H1 (cell line): ENCODE measurements at regions not wholly inside any gene's neighbourhood (a gene's known extent, or its start where the extent isn't known, plus 50 kb on each side); places are given as distances from the start of the nearest gene placed in this dataset.

Experiments
- CTCF ChIA-PET: fragments of 300-600 bp; sonication (Branson Sonifier 250); formaldehyde crosslinking; loops from one replicate; lab custom pipeline; 2021; ENCODE audit not compliant: partially characterized antibody; lab: Charles Lee
- POLR2A ChIA-PET: fragments of 300-600 bp; sonication (Branson Sonifier 250); formaldehyde crosslinking; loops from one replicate; lab custom pipeline; 2021; ENCODE audit warnings: inconsistent platforms; ENCODE audit not compliant: partially characterized antibody; lab: Charles Lee
- DNase-seq, 2 experiments: peaks; one replicate each; pipeline versions ENCODE4 v3.0.0 to v3.0.0-alpha.2; 2010 to 2022; ENCODE audit warnings: low spot score in 2 of 2, low read depth in 1 of 2, mixed read lengths in 1 of 2
- FAIRE-seq: peaks from 2 replicates; lab custom pipeline; 2011; peaks lifted over from hg19 to GRCh38; lab: Jason Lieb, UNC
- H2AFZ ChIP-seq: 2 replicates; pipeline ENCODE4 v1.8.1; 2012; ENCODE audit warnings: low read length, inconsistent platforms
- H2AK5ac ChIP-seq: 2 replicates; pipeline ENCODE4 v1.6.1; 2013; ENCODE audit warnings: low read depth, low read length
- H2BK120ac ChIP-seq: replicated peaks from 2 replicates; pipeline ENCODE3; 2013; ENCODE audit warnings: low read depth, low read length, inconsistent platforms
- H2BK12ac ChIP-seq: 2 replicates; pipeline ENCODE4 v1.6.1; 2013; ENCODE audit warnings: low read depth, low read length
- H2BK15ac ChIP-seq: 2 replicates; pipeline ENCODE4 v1.6.1; 2013; ENCODE audit warnings: low read length
- H2BK20ac ChIP-seq: 2 replicates; pipeline ENCODE4 v1.6.1; 2013; ENCODE audit warnings: low read length
- H2BK5ac ChIP-seq: 2 replicates; pipeline ENCODE4 v1.6.1; 2013; ENCODE audit warnings: low read depth, low read length
- H3K14ac ChIP-seq: 2 replicates; pipeline ENCODE4 v1.6.1; 2013; ENCODE audit warnings: inconsistent platforms; ENCODE audit not compliant: insufficient read length
- H3K18ac ChIP-seq: 2 replicates; pipeline ENCODE4 v1.6.1; 2013; ENCODE audit warnings: low read length; ENCODE audit errors: extremely low read depth
- H3K23ac ChIP-seq: 2 replicates; pipeline ENCODE4 v1.6.1; 2013; ENCODE audit warnings: inconsistent platforms; ENCODE audit not compliant: insufficient read length
- H3K23me2 ChIP-seq: 2 replicates; pipeline ENCODE4 v1.6.1; 2013; ENCODE audit warnings: low read depth, low read length
- H3K27ac ChIP-seq: 2 replicates; pipeline ENCODE4 v1.6.1; 2011; ENCODE audit warnings: low read depth, low read length, inconsistent platforms
- H3K27me3 ChIP-seq, 4 experiments: replicated peaks in 1 of 4; 1 replicate in 1 of 4; 2 replicates in 3 of 4; pipeline versions ENCODE4 v1.6.1 to v1.8.1; 2011 to 2013; ENCODE audit warnings: low read length in 3 of 4, mild to moderate bottlenecking in 3 of 4, inconsistent platforms in 2 of 4, mixed read lengths in 2 of 4, moderate library complexity in 1 of 4; ENCODE audit not compliant: control insufficient read depth in 3 of 4, insufficient read depth in 3 of 4; ENCODE audit errors: extremely low read depth in 1 of 4
- H3K36me3 ChIP-seq, 4 experiments: 2 replicates each; pipeline versions ENCODE4 v1.6.1 to v1.8.1; 2011 to 2013; ENCODE audit warnings: mild to moderate bottlenecking in 4 of 4, low read length in 3 of 4, moderate library complexity in 2 of 4, control low read depth in 1 of 4, inconsistent platforms in 1 of 4; ENCODE audit not compliant: insufficient read depth in 4 of 4, control insufficient read depth in 2 of 4
- H3K4ac ChIP-seq: replicated peaks from 2 replicates; pipeline ENCODE3; 2013; ENCODE audit warnings: low read length, low read depth, mixed read lengths, inconsistent platforms; ENCODE audit not compliant: insufficient read length
- H3K4me1 ChIP-seq, 4 experiments: replicated peaks in 1 of 4; 1 replicate in 1 of 4; 2 replicates in 3 of 4; pipeline versions ENCODE4 v1.6.1 to v1.8.1; 2011 to 2013; ENCODE audit warnings: low read length in 3 of 4, inconsistent platforms in 2 of 4, mixed read lengths in 1 of 4; ENCODE audit not compliant: insufficient read depth in 4 of 4, control insufficient read depth in 3 of 4
- H3K4me2 ChIP-seq, 2 experiments: 2 replicates each; pipeline versions ENCODE4 v1.6.1 to v1.8.1; 2011 to 2013; ENCODE audit warnings: low read depth in 2 of 2, low read length in 2 of 2, control low read depth in 1 of 2, inconsistent platforms in 1 of 2, mild to moderate bottlenecking in 1 of 2; ENCODE audit not compliant: insufficient read depth in 1 of 2
- H3K4me3 ChIP-seq, 4 experiments: fragments of 200-600, 300-600 bp in 1 of 4; sonication (generic), shearing (Covaris generic), sonication (Bioruptor Twin) in 1 of 4; 2 replicates each; pipeline versions ENCODE4 v1.5.1 to v1.8.1; 2011 to 2016; ENCODE audit warnings: low read length in 4 of 4, low read depth in 3 of 4, control low read depth in 2 of 4, inconsistent platforms in 2 of 4, mild to moderate bottlenecking in 2 of 4, mixed read lengths in 1 of 4, moderate library complexity in 1 of 4; ENCODE audit not compliant: insufficient read depth in 2 of 4; ENCODE audit errors: extremely low read depth in 1 of 4
- H3K56ac ChIP-seq: replicated peaks from 2 replicates; pipeline ENCODE3; 2013; ENCODE audit warnings: low read depth, mild to moderate bottlenecking, mixed read lengths, low read length, inconsistent platforms; ENCODE audit not compliant: insufficient read length
- H3K79me1 ChIP-seq: 2 replicates; pipeline ENCODE4 v1.6.1; 2013; ENCODE audit warnings: low read depth, low read length, control low read depth
- H3K79me2 ChIP-seq, 2 experiments: 2 replicates each; pipeline versions ENCODE4 v1.6.1 to v1.8.1; 2012 to 2013; ENCODE audit warnings: low read length in 2 of 2, mild to moderate bottlenecking in 2 of 2, inconsistent platforms in 1 of 2; ENCODE audit not compliant: insufficient read depth in 2 of 2, control insufficient read depth in 1 of 2
- H3K9ac ChIP-seq, 4 experiments: replicated peaks in 1 of 4; 1 replicate in 1 of 4; 2 replicates in 3 of 4; pipeline versions ENCODE4 v1.6.1 to v1.8.1; 2011 to 2013; ENCODE audit warnings: low read depth in 3 of 4, low read length in 3 of 4, control low read depth in 2 of 4, mild to moderate bottlenecking in 2 of 4, moderate library complexity in 2 of 4, inconsistent platforms in 1 of 4; ENCODE audit errors: extremely low read depth in 1 of 4
- H3K9me3 ChIP-seq, 2 experiments: 2 replicates each; pipeline versions ENCODE4 v1.6.1 to v1.8.1; 2012 to 2013; ENCODE audit warnings: mild to moderate bottlenecking in 2 of 2, moderate library complexity in 2 of 2, control low read depth in 1 of 2, inconsistent platforms in 1 of 2, low read depth in 1 of 2, low read length in 1 of 2, mixed read lengths in 1 of 2; ENCODE audit not compliant: insufficient read depth in 2 of 2
- H4K20me1 ChIP-seq, 2 experiments: replicated peaks in 1 of 2; 2 replicates each; pipeline versions ENCODE3 to v1.8.1; 2011 to 2013; ENCODE audit warnings: inconsistent platforms in 2 of 2, low read length in 2 of 2, mild to moderate bottlenecking in 1 of 2; ENCODE audit not compliant: insufficient read depth in 2 of 2, control insufficient read depth in 1 of 2
- H4K5ac ChIP-seq: 2 replicates; pipeline ENCODE4 v1.6.1; 2013; ENCODE audit warnings: low read length, low read depth, mixed read lengths, inconsistent platforms; ENCODE audit not compliant: insufficient read length
- H4K8ac ChIP-seq: 2 replicates; pipeline ENCODE4 v1.8.0; 2013; ENCODE audit warnings: mild to moderate bottlenecking, moderate library complexity, low read length, inconsistent platforms; ENCODE audit not compliant: insufficient read depth; ENCODE audit errors: extremely low read depth
- H4K91ac ChIP-seq: replicated peaks from 2 replicates; pipeline ENCODE3; 2013; ENCODE audit warnings: low read length, mixed read lengths, inconsistent platforms; ENCODE audit not compliant: insufficient read length
- ASH2L ChIP-seq: fragments of 200-600, 300-600 bp; sonication (generic); IDR thresholded peaks from one replicate; pipeline ENCODE4 v1.7.1; 2017; ENCODE audit warnings: low read length
- BACH1 ChIP-seq: IDR thresholded peaks from 2 replicates; pipeline ENCODE4 v1.6.1; 2012; ENCODE audit warnings: low read length, improper control_type of control experiment
- CEBPB ChIP-seq: IDR thresholded peaks from 2 replicates; pipeline ENCODE4 v1.6.1; 2012; ENCODE audit warnings: low read depth, low read length
- FOSL1 ChIP-seq: IDR thresholded peaks from 2 replicates; pipeline ENCODE4 v1.6.1; 2011; ENCODE audit warnings: mild to moderate bottlenecking, low read depth, low read length, moderate library complexity; ENCODE audit not compliant: insufficient read depth
- KDM1A ChIP-seq: fragments of 200-600, 300-600 bp; sonication (generic); IDR thresholded peaks from 2 replicates; pipeline ENCODE4 v1.7.1; 2016; ENCODE audit warnings: mild to moderate bottlenecking, low read length, borderline replicate concordance
- RXRA ChIP-seq: IDR thresholded peaks from 2 replicates; pipeline ENCODE4 v1.6.1; 2011; ENCODE audit warnings: low read depth, mild to moderate bottlenecking, low read length, moderate library complexity; ENCODE audit not compliant: insufficient read depth
- SIRT6 ChIP-seq: IDR thresholded peaks from one replicate; pipeline ENCODE4 v1.7.1; 2012; ENCODE audit warnings: low read length, inconsistent platforms
- SP1 ChIP-seq: IDR thresholded peaks from 2 replicates; pipeline ENCODE4 v1.6.1; 2011; ENCODE audit warnings: low read depth, low read length
- SP4 ChIP-seq: IDR thresholded peaks from 2 replicates; pipeline ENCODE4 v1.6.1; 2012; ENCODE audit warnings: low read length, inconsistent platforms
- YY1 ChIP-seq: IDR thresholded peaks from 2 replicates; pipeline ENCODE4 v1.6.1; 2011; ENCODE audit warnings: low read depth, mild to moderate bottlenecking, low read length
- WGBS, 2 experiments: shearing (Covaris generic) in 1 of 2; methylation state at CpG; one replicate each; pipeline versions ENCODE4 v1.1.6 to v1.1.7; 2013 to 2015; ENCODE audit warnings: low lambda C conversion rate in 2 of 2, mixed read lengths in 2 of 2, inconsistent platforms in 1 of 2, low coverage in 1 of 2, missing lambda C conversion rate in 1 of 2; ENCODE audit not compliant: insufficient replicate concordance in 2 of 2, insufficient coverage in 1 of 2, insufficient read length in 1 of 2; ENCODE audit errors: extremely low coverage in 1 of 2, missing lambda C conversion rate in 1 of 2; 5-methylcytosine and 5-hydroxymethylcytosine counted together

- CTCF ChIA-PET: interaction anchor here (0.9 to 1.5 kb wide), 2 partner anchors 10 to 21 kb away, joined by 3 read pairs; no protein-coding TSS in a partner anchor
- DNase-seq: no peak
- H3K27ac ChIP-seq: no peak overlapping the region
These were observed 247.6 kb upstream of the THSD7B start for GRCh38 chr2:136517716-136518115.

More at GRCh38 chr2:136517716-136518115, 247.6 kb upstream of the THSD7B start:
- no peak overlapping the region for H2BK15ac ChIP-seq
- no peak overlapping the region for H3K4ac ChIP-seq
- no peak overlapping the region for H3K23ac ChIP-seq
- H3K56ac ChIP-seq: no peak overlapping the region
- POLR2A ChIA-PET: no interaction called here
- H2BK120ac ChIP-seq: no peak overlapping the region
- H4K20me1 ChIP-seq: no peaks in the 10 kb centered on the region
- no peak overlapping the region for H4K5ac ChIP-seq
- no peak overlapping the region for H2BK12ac ChIP-seq
- TF ChIP-seq KDM1A: no peak
- TF ChIP-seq SIRT6: no peak
- TF ChIP-seq FOSL1: no peak
- TF ChIP-seq CEBPB: no peak
- TF ChIP-seq ASH2L: no peak
- no peak for TF ChIP-seq RXRA
- TF ChIP-seq SP1: no peak
- TF ChIP-seq SP4: no peak
- no peak for TF ChIP-seq BACH1
- TF ChIP-seq YY1: no peak
- no peaks in the 10 kb centered on the region for H3K79me1 ChIP-seq
- no peak overlapping the region for H3K18ac ChIP-seq
- no peaks in the 10 kb centered on the region for H3K23me2 ChIP-seq
- no peak overlapping the region for H3K9ac ChIP-seq
- peaks cover 0 to 7% (median 2%) of the 10 kb centered on the region in 4 experiments; a peak in 5 of 7 replicates for H3K27me3 ChIP-seq
- no peak overlapping the region for H2BK5ac ChIP-seq
- no peak overlapping the region for H3K14ac ChIP-seq
- H3K9me3 ChIP-seq: no peaks in the 10 kb centered on the region
- no peak overlapping the region for H2BK20ac ChIP-seq
- WGBS, 2 experiments: 74% methylated on average over 2 of the region's 2 CpGs; no CpG with 5 or more reads in 1 of the 2 experiments
- no peaks in the 10 kb centered on the region for H3K4me1 ChIP-seq
- no peak for FAIRE-seq
- no peak overlapping the region for H4K8ac ChIP-seq
- no peak overlapping the region for H4K91ac ChIP-seq
- H2AK5ac ChIP-seq: no peak overlapping the region
- no peaks in the 10 kb centered on the region for H3K36me3 ChIP-seq
- no peak overlapping the region for H3K4me2 ChIP-seq
- H2AFZ ChIP-seq: no peak overlapping the region
- H3K4me3 ChIP-seq: no peak overlapping the region
- H3K79me2 ChIP-seq: no peaks in the 10 kb centered on the region
